ENCODE measurements at regions not wholly inside any gene's neighbourhood (a gene's known extent, or its start where the extent isn't known, plus 50 kb on each side); places are given as distances from the start of the nearest gene placed in this dataset.

- TF ChIP-seq CTCF (optimal IDR thresholded peaks at IDR 0.05 in 1 of 3, IDR thresholded peaks at IDR 0.05 in 1 of 3, conservative IDR thresholded peaks at IDR 0.05 in 1 of 3; ENCODE audit: extremely low read depth in 1 of 3, insufficient read depth in 2 of 3, low read length in 3 of 3) (no peak), EZH2 (IDR thresholded peaks at IDR 0.05; ENCODE audit: low read length) (no peak)
Measured at GRCh38 chr11:44468345-44468988, 97.0 kb upstream of the CD82 start.
